ENCODE measurements at regions not wholly inside any gene's neighbourhood (a gene's known extent, or its start where the extent isn't known, plus 50 kb on each side); places are given as distances from the start of the nearest gene placed in this dataset.

- TF ChIP-seq CTCF (tag by site-specific recombination; IDR thresholded peaks at IDR 0.05) (peak; percentile 72; the same call in 1 of the 2 replicates), ZNF221 (tag by site-specific recombination; IDR thresholded peaks at IDR 0.05; ENCODE audit: borderline replicate concordance) (no peak), ZNF302 (tag by site-specific recombination; IDR thresholded peaks at IDR 0.05; ENCODE audit: low read depth) (no peak), ZNF785 (tag by site-specific recombination; IDR thresholded peaks at IDR 0.05) (no peak), HOXC10 (CRISPR knock-in tag; IDR thresholded peaks at IDR 0.05) (no peak)
- TF ChIP-seq, protein P1, sequence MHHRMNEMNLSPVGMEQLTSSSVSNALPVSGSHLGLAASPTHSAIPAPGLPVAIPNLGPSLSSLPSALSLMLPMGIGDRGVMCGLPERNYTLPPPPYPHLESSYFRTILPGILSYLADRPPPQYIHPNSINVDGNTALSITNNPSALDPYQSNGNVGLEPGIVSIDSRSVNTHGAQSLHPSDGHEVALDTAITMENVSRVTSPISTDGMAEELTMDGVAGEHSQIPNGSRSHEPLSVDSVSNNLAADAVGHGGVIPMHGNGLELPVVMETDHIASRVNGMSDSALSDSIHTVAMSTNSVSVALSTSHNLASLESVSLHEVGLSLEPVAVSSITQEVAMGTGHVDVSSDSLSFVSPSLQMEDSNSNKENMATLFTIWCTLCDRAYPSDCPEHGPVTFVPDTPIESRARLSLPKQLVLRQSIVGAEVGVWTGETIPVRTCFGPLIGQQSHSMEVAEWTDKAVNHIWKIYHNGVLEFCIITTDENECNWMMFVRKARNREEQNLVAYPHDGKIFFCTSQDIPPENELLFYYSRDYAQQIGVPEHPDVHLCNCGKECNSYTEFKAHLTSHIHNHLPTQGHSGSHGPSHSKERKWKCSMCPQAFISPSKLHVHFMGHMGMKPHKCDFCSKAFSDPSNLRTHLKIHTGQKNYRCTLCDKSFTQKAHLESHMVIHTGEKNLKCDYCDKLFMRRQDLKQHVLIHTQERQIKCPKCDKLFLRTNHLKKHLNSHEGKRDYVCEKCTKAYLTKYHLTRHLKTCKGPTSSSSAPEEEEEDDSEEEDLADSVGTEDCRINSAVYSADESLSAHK (tag by site-specific recombination; IDR thresholded peaks at IDR 0.05) = no peak
Measured at GRCh38 chr5:102681403-102681983, 73.6 kb upstream of the PAM start.
